Naive thymus-derived CD4-positive, alpha-beta T cell (primary cell): ENCODE measurements at regions not wholly inside any gene's neighbourhood (a gene's known extent, or its start where the extent isn't known, plus 50 kb on each side); places are given as distances from the start of the nearest gene placed in this dataset.
"Not testable (repeated sequence)": the region's sequence is repeated elsewhere in the genome, so short reads cannot be mapped to it uniquely, and the experiment has no call there.

Source experiments
- ATAC-seq: fragments of 150-1000 bp; cut with Tn5 transposase; 2 replicates; pipeline ENCODE4 v1.10.0; 2021; ENCODE audit warnings: mild to moderate bottlenecking, moderate library complexity
- CTCF ChIA-PET: fragments of 350-600 bp; sonication (Branson Sonifier 250); formaldehyde crosslinking; loops from one replicate; lab custom pipeline; 2021; ENCODE audit warnings: antibody characterized with exemption; lab: Charles Lee
- POLR2A ChIA-PET: fragments of 350-600 bp; sonication (Branson Sonifier 250); formaldehyde crosslinking; loops from one replicate; lab custom pipeline; 2021; ENCODE audit warnings: antibody characterized with exemption, inconsistent platforms; lab: Charles Lee
- DNase-seq, 9 donors: peaks; one replicate each; pipeline versions ENCODE4 v3.0.0 to v3.0.0-alpha.2; 2020 to 2022; ENCODE audit warnings: mixed read lengths in 1 of 9
- H3K27ac ChIP-seq: one replicate; pipeline ENCODE4 v1.7.0; 2013; ENCODE audit warnings: mild to moderate bottlenecking, low read depth, low read length, moderate library complexity
- H3K27me3 ChIP-seq, 2 donors: one replicate each; pipeline ENCODE4 v1.7.0; 2013; ENCODE audit warnings: low read length in 2 of 2, mild to moderate bottlenecking in 2 of 2, moderate library complexity in 2 of 2; ENCODE audit not compliant: control insufficient read depth in 2 of 2, insufficient read depth in 2 of 2
- H3K36me3 ChIP-seq, 3 experiments: 1 replicate in 2 of 3; 2 replicates in 1 of 3; pipeline ENCODE4 v1.7.0; 2013; ENCODE audit warnings: low read length in 3 of 3, mild to moderate bottlenecking in 3 of 3, moderate library complexity in 1 of 3; ENCODE audit not compliant: insufficient read depth in 3 of 3, control insufficient read depth in 2 of 3
- H3K4me1 ChIP-seq, 2 donors: one replicate each; pipeline ENCODE4 v1.7.0; 2013; ENCODE audit warnings: low read length in 2 of 2, mild to moderate bottlenecking in 2 of 2, moderate library complexity in 1 of 2; ENCODE audit not compliant: control insufficient read depth in 2 of 2, insufficient read depth in 2 of 2
- H3K4me3 ChIP-seq: 2 replicates; pipeline ENCODE4 v1.7.0; 2013; ENCODE audit warnings: mild to moderate bottlenecking, low read length
- H3K9me3 ChIP-seq, 3 experiments: 1 replicate in 2 of 3; 2 replicates in 1 of 3; pipeline ENCODE4 v1.7.0; 2013; ENCODE audit warnings: low read length in 3 of 3; ENCODE audit not compliant: control insufficient read depth in 2 of 3
- H3K27ac Mint-ChIP-seq, 9 donors: one replicate each; pipeline ENCODE4 v1.8.0; 2020 to 2022; ENCODE audit warnings: mixed read lengths in 9 of 9, mild to moderate bottlenecking in 8 of 9, moderate library complexity in 5 of 9, inconsistent platforms in 2 of 9
- H3K27me3 Mint-ChIP-seq, 5 donors: one replicate each; pipeline ENCODE4 v1.8.0; 2021 to 2022; ENCODE audit warnings: mixed read lengths in 5 of 5, mild to moderate bottlenecking in 1 of 5
- H3K36me3 Mint-ChIP-seq, 5 donors: one replicate each; pipeline ENCODE4 v1.8.0; 2020 to 2022; ENCODE audit warnings: mixed read lengths in 5 of 5, mild to moderate bottlenecking in 3 of 5, inconsistent platforms in 1 of 5
- H3K4me1 Mint-ChIP-seq, 7 donors: one replicate each; pipeline ENCODE4 v1.8.0; 2020 to 2022; ENCODE audit warnings: mixed read lengths in 7 of 7, mild to moderate bottlenecking in 3 of 7, inconsistent platforms in 1 of 7
- H3K4me3 Mint-ChIP-seq, 10 donors: one replicate each; pipeline ENCODE4 v1.8.0; 2020 to 2022; ENCODE audit warnings: mild to moderate bottlenecking in 10 of 10, mixed read lengths in 10 of 10, moderate library complexity in 6 of 10, inconsistent platforms in 2 of 10
- H3K9me3 Mint-ChIP-seq, 11 donors: one replicate each; pipeline ENCODE4 v1.8.0; 2020 to 2022; ENCODE audit warnings: mixed read lengths in 11 of 11, mild to moderate bottlenecking in 4 of 11, inconsistent platforms in 1 of 11, moderate library complexity in 1 of 11
- intact Hi-C, 2 donors: fragments of 100-400 bp; cut with micrococcal nuclease; formaldehyde crosslinking; loops; one replicate each; pipeline ENCODE4 v1.15.1; 2023

DNA sequence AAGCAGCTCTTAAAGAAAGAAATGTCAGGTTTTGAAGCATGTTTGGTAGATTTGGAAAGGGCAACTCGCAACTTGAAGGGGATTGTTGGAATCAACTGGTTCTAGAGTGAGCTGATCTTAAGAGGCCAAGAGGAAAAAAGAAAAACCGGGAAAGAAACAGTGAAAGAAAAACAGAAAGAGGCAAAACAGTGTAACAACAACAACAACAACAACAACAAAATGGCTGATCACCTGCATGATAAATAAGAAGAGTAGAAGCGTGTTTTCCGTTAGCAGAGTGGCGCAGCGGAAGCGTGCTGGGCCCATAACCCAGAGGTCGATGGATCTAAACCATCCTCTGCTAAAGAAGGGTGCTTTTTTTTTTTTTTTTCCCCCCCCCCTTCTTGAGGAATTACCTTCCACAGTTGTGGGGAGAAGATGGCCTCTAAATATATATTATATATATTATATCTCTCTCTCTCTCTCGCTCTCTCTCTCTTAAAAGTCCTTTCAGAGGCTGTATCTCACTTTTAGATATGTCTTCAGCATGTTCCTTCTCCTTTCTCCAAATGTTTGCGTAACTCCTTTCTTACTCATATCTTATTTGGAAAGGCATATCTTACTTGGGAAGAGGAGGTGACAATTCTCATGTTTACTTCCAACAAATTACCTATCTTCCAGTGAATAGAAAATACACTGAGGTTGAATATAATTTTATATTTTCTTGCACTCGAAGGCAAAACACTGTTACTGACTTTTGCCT is 134.4 kb downstream of the OR2B2 start:
- CTCF ChIA-PET = no interaction called here
- Histone ChIP-seq H3K4me3 (no peak overlapping the region), H3K9me3 (no peaks in the 10 kb centered on the region), H3K27ac (no peak overlapping the region), H3K36me3 (no peaks in the 10 kb centered on the region), H3K27me3 (no peaks in the 10 kb centered on the region), H3K4me1 (peaks cover 0 to under 1% of the 10 kb centered on the region in 2 donors)
- intact Hi-C loops = no loop called here
- Mint-ChIP-seq H3K27me3 (peaks cover 4 to 44% (median 11%) of the 10 kb centered on the region in 5 donors), H3K27ac (no peak overlapping the region), H3K36me3 (no peaks in the 10 kb centered on the region), H3K9me3 (no peaks in the 10 kb centered on the region), H3K4me1 (peaks cover 0 to 4% (median 0%) of the 10 kb centered on the region in 7 donors), H3K4me3 (no peak overlapping the region)
- POLR2A ChIA-PET = no interaction called here
- DNase-seq (no peak), ATAC-seq (no peak)

DNA sequence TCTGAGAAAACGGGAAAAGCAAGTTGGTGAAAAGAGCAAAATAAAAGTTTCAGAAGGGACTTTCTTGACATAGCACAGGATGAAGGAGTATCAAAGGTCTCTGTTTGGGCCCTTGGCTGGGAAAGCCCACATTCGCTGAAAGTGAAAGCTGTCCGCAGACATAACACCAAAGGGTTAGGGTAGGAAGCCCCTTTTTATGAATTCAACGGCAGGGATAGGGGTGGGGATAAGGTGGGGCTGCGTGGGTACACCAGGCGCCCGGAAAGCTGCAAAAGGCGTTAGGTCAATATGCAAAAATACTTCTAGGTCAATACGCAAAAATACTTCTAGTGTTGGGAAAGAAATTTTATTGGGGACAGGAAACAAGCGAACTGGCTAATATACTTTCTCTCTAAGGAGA is 135.1 kb downstream of the OR2B2 start:
- Histone ChIP-seq H3K4me3 (no peak overlapping the region), H3K36me3 (no peaks in the 10 kb centered on the region), H3K27ac (no peak overlapping the region), H3K27me3 (no peaks in the 10 kb centered on the region), H3K9me3 (no peaks in the 10 kb centered on the region), H3K4me1 (peaks cover 1 to 5% of the 10 kb centered on the region in 2 donors)
- Mint-ChIP-seq H3K36me3 (no peaks in the 10 kb centered on the region), H3K4me1 (peaks cover 3 to 11% (median 4%) of the 10 kb centered on the region in 7 donors), H3K9me3 (no peaks in the 10 kb centered on the region), H3K27ac (no peak overlapping the region), H3K27me3 (peaks cover 4 to 44% (median 11%) of the 10 kb centered on the region in 5 donors), H3K4me3 (no peak overlapping the region)
- ATAC-seq = no peak
- ChIA-PET CTCF (no interaction called here), POLR2A (no interaction called here)
- intact Hi-C loops = no loop called here
- no peak for DNase-seq

GRCh38 chr6:27776504-27776903 is 135.7 kb downstream of the OR2B2 start:
- Histone ChIP-seq H3K9me3 (no peaks in the 10 kb centered on the region), H3K4me1 (peaks cover 3 to 5% of the 10 kb centered on the region in 2 donors), H3K27ac (no peak overlapping the region), H3K36me3 (no peaks in the 10 kb centered on the region), H3K4me3 (no peak overlapping the region), H3K27me3 (no peaks in the 10 kb centered on the region)
- CTCF ChIA-PET = interaction anchor here (0.9 to 1.0 kb wide), 2 partner anchors 12 to 260 kb away, joined by 3 read pairs; no protein-coding TSS in a partner anchor
- POLR2A ChIA-PET = interaction anchor here (0.9 kb wide), 1 partner anchor 18 kb away, joined by 3 read pairs; no protein-coding TSS in a partner anchor
- ATAC-seq = no peak
- Mint-ChIP-seq H3K36me3 (no peaks in the 10 kb centered on the region), H3K4me1 (peaks cover 6 to 15% (median 7%) of the 10 kb centered on the region in 7 donors), H3K27ac (no peak overlapping the region), H3K27me3 (peaks cover 4 to 45% (median 11%) of the 10 kb centered on the region in 5 donors), H3K9me3 (no peaks in the 10 kb centered on the region), H3K4me3 (no peak overlapping the region)
- DNase-seq = no peak
- intact Hi-C loops = no loop called here

GRCh38 chr6:27775796-27776184 is 136.4 kb downstream of the OR2B2 start:
- no peak overlapping the region for H3K27ac Mint-ChIP-seq
- DNase-seq = no peak
- Histone ChIP-seq H3K27me3 (no peaks in the 10 kb centered on the region), H3K27ac (no peak overlapping the region), H3K4me3 (no peak overlapping the region), H3K4me1 (peaks cover 3 to 5% of the 10 kb centered on the region in 2 donors), H3K9me3 (no peaks in the 10 kb centered on the region), H3K36me3 (no peaks in the 10 kb centered on the region)
- ChIA-PET POLR2A (interaction anchor here (0.9 kb wide), 1 partner anchor 19 kb away, joined by 3 read pairs; no protein-coding TSS in a partner anchor), CTCF (interaction anchor here (0.9 to 1.0 kb wide), 2 partner anchors 13 to 259 kb away, joined by 3 read pairs; no protein-coding TSS in a partner anchor)
- H3K4me3 Mint-ChIP-seq = no peak overlapping the region
- H3K27me3 Mint-ChIP-seq = peaks cover 4 to 47% (median 13%) of the 10 kb centered on the region in 5 donors
- intact Hi-C loops = no loop called here
- no peak for ATAC-seq
- no peaks in the 10 kb centered on the region for H3K9me3 Mint-ChIP-seq
- peaks cover 6 to 20% (median 7%) of the 10 kb centered on the region in 7 donors for H3K4me1 Mint-ChIP-seq
- no peaks in the 10 kb centered on the region for H3K36me3 Mint-ChIP-seq

- H3K4me3 ChIP-seq, DNase-seq, H3K36me3 ChIP-seq, H3K27ac Mint-ChIP-seq, H3K27me3 ChIP-seq, H3K27ac ChIP-seq, ATAC-seq, H3K4me1 ChIP-seq, H3K9me3 Mint-ChIP-seq, H3K4me3 Mint-ChIP-seq, H3K36me3 Mint-ChIP-seq, H3K9me3 ChIP-seq, intact Hi-C loops: not testable (repeated sequence)
- peaks cover 6 to 20% (median 7%) of the 10 kb centered on the region in 7 donors for H3K4me1 Mint-ChIP-seq
- POLR2A ChIA-PET = interaction anchor here (0.5 to 0.9 kb wide), 2 partner anchors 19 to 59 kb away, joined by 3 to 5 read pairs; no protein-coding TSS in a partner anchor
- H3K27me3 Mint-ChIP-seq = peaks cover 4 to 49% (median 15%) of the 10 kb centered on the region in 5 donors
- CTCF ChIA-PET = interaction anchor here (1.0 kb wide), 1 partner anchor 259 kb away, joined by 3 read pairs; no protein-coding TSS in a partner anchor
Observed at GRCh38 chr6:27775138-27775795, 136.9 kb downstream of the OR2B2 start.

DNA sequence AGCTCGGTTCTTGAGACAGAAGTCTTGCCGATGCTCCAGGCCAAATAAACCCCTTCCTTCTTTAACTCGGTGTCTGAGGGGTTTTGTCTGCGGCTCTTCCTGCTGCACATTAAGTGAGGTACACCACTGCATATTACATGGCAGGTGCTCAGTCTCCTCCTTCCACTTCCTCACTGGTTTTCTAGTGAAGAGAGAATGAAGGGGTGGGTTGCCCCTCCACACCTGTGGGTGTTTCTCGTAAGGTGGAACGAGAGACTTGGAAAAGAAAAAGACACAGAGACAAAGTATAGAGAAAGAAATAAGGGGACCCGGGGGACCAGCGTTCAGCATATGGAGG is 138.0 kb downstream of the OR2B2 start:
- H3K27me3 ChIP-seq, H3K27ac Mint-ChIP-seq, H3K36me3 Mint-ChIP-seq, DNase-seq, H3K4me3 Mint-ChIP-seq, H3K9me3 ChIP-seq, H3K4me1 ChIP-seq, H3K36me3 ChIP-seq, POLR2A ChIA-PET, H3K9me3 Mint-ChIP-seq, H3K4me3 ChIP-seq, ATAC-seq, H3K27ac ChIP-seq: not testable (repeated sequence)
- CTCF ChIA-PET = interaction anchor here (0.7 to 4.8 kb wide), 2 partner anchors 121 to 256 kb away, joined by 3 to 96 read pairs; a partner anchor contains a TSS
- Mint-ChIP-seq H3K27me3 (peaks cover 4 to 49% (median 17%) of the 10 kb centered on the region in 5 donors), H3K4me1 (peaks cover 6 to 20% (median 7%) of the 10 kb centered on the region in 7 donors)
- intact Hi-C loops = loop anchor here (5.0 kb wide), 3 partner anchors 308 to 908 kb away; partner anchors contain the start of gene ZNF165 (in 1 of the 2)
